ENCODE measurements at regions not wholly inside any gene's neighbourhood (a gene's known extent, or its start where the extent isn't known, plus 50 kb on each side); places are given as distances from the start of the nearest gene placed in this dataset.

DNA sequence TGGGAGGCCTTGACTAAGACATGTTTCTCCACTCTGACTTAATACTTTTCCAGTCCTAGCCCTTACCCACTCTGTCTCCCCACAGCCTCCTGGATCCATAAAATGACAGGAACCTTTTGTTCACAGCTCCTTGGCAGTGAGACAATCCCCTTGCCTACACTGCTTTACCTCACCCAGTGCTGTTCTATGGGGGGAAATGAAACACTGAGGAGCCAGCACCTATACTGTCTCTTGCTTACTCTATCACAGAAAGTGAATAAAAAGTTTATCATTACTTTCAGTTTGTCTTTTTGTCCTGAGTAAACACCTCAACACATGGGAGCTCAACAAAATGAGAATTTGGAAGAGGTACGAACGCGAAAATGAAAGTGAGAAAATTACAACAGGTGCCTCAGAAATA lies 127.2 kb upstream of the DAAM1 start:
- H3K4me1 ChIP-seq (ENCODE audit: insufficient read depth, low read length): no peaks in the 10 kb centered on the region
- no peak overlapping the region for H3K9ac ChIP-seq (ENCODE audit: extremely low read depth, insufficient read length, low read length)
- no peak overlapping the region for H3K23ac ChIP-seq (ENCODE audit: insufficient read length, low read depth, low read length)
- no peak overlapping the region for H2BK20ac ChIP-seq (ENCODE audit: low read depth, low read length, poor library complexity, severe bottlenecking)
- no peak for TF ChIP-seq CTCF (conservative IDR thresholded peaks at IDR 0.05)
- WGBS (ENCODE audit: extremely low coverage, insufficient read length, low lambda C conversion rate): no CpG with 5 or more reads among the region's 3 CpGs
- H3K23me2 ChIP-seq (ENCODE audit: insufficient read length, low read depth, low read length, poor library complexity, severe bottlenecking): no peaks in the 10 kb centered on the region
- Mint-ChIP-seq H3K4me3 (no peak overlapping the region), H3K27ac (no peak overlapping the region), H3K27me3 (ENCODE audit: low read depth) (no peaks in the 10 kb centered on the region), H3K4me1 (no peaks in the 10 kb centered on the region), H3K36me3 (ENCODE audit: insufficient read depth in 1 of 3, low read depth in 3 of 3) (peaks cover 3 to 8% (median 3%) of the 10 kb centered on the region in 3 experiments; a peak in 4 of 7 replicates), H3K9me3 (peaks cover 18 to 20% of the 10 kb centered on the region in 2 experiments)
- H4K5ac ChIP-seq (ENCODE audit: insufficient read length, low read depth, low read length): no peak overlapping the region
- no peaks in the 10 kb centered on the region for H3K79me1 ChIP-seq (ENCODE audit: insufficient read depth, low read depth, low read length, poor library complexity, severe bottlenecking)
- no peak overlapping the region for H2AK5ac ChIP-seq (ENCODE audit: insufficient read length, low read length)
- H4K91ac ChIP-seq (ENCODE audit: insufficient read length, low read depth, low read length): no peak overlapping the region
- H3K27ac ChIP-seq (ENCODE audit: insufficient read length, low read depth, low read length): no peak overlapping the region
- H3K4ac ChIP-seq (ENCODE audit: low read depth, low read length): no peak overlapping the region
- no peak overlapping the region for H2AFZ ChIP-seq (ENCODE audit: low read length)
- H3K9me3 ChIP-seq (ENCODE audit: control insufficient read depth, low read depth, low read length): no peaks in the 10 kb centered on the region
- no peak overlapping the region for H2BK15ac ChIP-seq (ENCODE audit: low read depth, low read length)
- H3K4me2 ChIP-seq (ENCODE audit: insufficient read depth, insufficient read length, low read length): no peak overlapping the region
- H2BK120ac ChIP-seq (ENCODE audit: low read depth, low read length, poor library complexity, severe bottlenecking): no peak overlapping the region
- H3K56ac ChIP-seq (ENCODE audit: insufficient read length, low read depth, low read length): no peak overlapping the region
- DNase-seq: no peak
- H4K8ac ChIP-seq (replicated peaks; ENCODE audit: insufficient read length, low read depth, low read length): no peak overlapping the region
- no peak overlapping the region for H3T11ph ChIP-seq (ENCODE audit: low read length)
- no peaks in the 10 kb centered on the region for H3K27me3 ChIP-seq (ENCODE audit: insufficient read depth, low read length)
- H2BK12ac ChIP-seq (ENCODE audit: insufficient read length, low read depth, low read length): no peak overlapping the region
- no peaks in the 10 kb centered on the region for H4K20me1 ChIP-seq (ENCODE audit: control insufficient read depth, insufficient read depth, insufficient read length)
- no peak overlapping the region for H2BK5ac ChIP-seq (ENCODE audit: insufficient read length, low read length)
- H3K18ac ChIP-seq (ENCODE audit: insufficient read length, low read depth, low read length): no peak overlapping the region
- no peaks in the 10 kb centered on the region for H3K79me2 ChIP-seq (ENCODE audit: insufficient read depth, low read length)
- H3K14ac ChIP-seq (ENCODE audit: insufficient read depth, low read length): no peak overlapping the region
